ENCODE measurements at regions not wholly inside any gene's neighbourhood (a gene's known extent, or its start where the extent isn't known, plus 50 kb on each side); places are given as distances from the start of the nearest gene placed in this dataset.

DNA sequence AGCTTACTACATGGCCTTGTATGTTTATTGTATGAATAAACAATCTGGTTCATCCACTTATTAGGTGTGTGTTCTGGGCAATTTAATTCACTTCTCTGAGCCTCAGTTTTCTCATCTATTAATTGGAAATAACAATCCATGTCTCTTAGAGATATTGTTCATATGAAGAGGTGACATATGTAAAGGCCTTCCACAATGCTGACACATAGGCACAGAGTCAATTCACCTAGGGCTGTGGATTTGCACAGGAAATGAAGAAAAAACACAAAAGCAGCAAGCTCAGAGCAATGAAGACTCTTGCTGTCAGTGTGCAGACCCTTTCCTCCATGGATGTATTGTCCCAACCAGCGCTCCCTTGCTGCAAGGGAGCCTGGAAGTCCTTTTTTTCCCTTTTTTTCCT, 195.2 kb upstream of the CAMK1G start:
- Histone ChIP-seq H3K9me3 (no peaks in the 10 kb centered on the region), H3K4me3 (no peak overlapping the region), H3K36me3 (no peaks in the 10 kb centered on the region), H3K27me3 (no peaks in the 10 kb centered on the region), H3K27ac (no peak overlapping the region), H3K4me1 (no peaks in the 10 kb centered on the region)
- 78 to 100% methylated on average over 1 of the region's 1 CpG for WGBS, 2 donors (ENCODE audit: low coverage in 1 of 2)
- in situ Hi-C loops (cut with MboI; ENCODE audit: low pct_ligation_motif_present in 1 of 4, low pct_unique_long_range_greater_than_20kb in 1 of 4, low sequenced_read_pairs in 3 of 4) (no loop called here), intact Hi-C loops (cut with DNase I; ENCODE audit: low total_unique reads) (no loop called here)
- TF ChIP-seq EP300 (IDR thresholded peaks at IDR 0.05; ENCODE audit: low read depth) (no peak), POLR2A (IDR thresholded peaks at IDR 0.05) (no peak), POLR2AphosphoS5 (IDR thresholded peaks at IDR 0.05) (no peak)
- TF ChIP-seq, protein P1, sequence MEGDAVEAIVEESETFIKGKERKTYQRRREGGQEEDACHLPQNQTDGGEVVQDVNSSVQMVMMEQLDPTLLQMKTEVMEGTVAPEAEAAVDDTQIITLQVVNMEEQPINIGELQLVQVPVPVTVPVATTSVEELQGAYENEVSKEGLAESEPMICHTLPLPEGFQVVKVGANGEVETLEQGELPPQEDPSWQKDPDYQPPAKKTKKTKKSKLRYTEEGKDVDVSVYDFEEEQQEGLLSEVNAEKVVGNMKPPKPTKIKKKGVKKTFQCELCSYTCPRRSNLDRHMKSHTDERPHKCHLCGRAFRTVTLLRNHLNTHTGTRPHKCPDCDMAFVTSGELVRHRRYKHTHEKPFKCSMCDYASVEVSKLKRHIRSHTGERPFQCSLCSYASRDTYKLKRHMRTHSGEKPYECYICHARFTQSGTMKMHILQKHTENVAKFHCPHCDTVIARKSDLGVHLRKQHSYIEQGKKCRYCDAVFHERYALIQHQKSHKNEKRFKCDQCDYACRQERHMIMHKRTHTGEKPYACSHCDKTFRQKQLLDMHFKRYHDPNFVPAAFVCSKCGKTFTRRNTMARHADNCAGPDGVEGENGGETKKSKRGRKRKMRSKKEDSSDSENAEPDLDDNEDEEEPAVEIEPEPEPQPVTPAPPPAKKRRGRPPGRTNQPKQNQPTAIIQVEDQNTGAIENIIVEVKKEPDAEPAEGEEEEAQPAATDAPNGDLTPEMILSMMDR (IDR thresholded peaks at IDR 0.05): no peak
- DNase-seq: no peak

DNA sequence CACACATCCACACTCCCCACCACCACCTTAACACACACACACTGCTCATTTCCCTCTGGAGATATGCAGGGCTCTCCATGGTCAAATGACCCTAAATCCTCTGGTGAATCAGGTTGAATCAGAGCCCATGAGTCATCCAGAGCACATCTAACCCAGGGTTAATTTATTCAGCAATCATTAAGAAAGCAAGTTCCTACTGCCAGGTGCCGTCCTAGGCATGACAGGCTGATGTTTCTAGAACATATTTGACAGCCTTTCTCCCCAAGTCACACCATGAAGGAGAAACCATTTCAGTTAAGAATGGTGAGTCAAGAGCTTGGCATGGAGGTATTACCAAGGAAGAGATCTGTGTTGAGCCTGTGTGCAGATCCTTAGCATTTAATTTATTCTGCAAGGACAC, 194.3 kb upstream of the CAMK1G start:
- intact Hi-C loops (cut with DNase I; ENCODE audit: low total_unique reads): no loop called here
- Histone ChIP-seq H3K4me3 (no peak overlapping the region), H3K9me3 (no peaks in the 10 kb centered on the region), H3K27me3 (no peaks in the 10 kb centered on the region), H3K4me1 (no peaks in the 10 kb centered on the region), H3K36me3 (no peaks in the 10 kb centered on the region), H3K27ac (no peak overlapping the region)
- TF ChIP-seq EP300 (IDR thresholded peaks at IDR 0.05; ENCODE audit: low read depth) (no peak), POLR2A (IDR thresholded peaks at IDR 0.05) (no peak), POLR2AphosphoS5 (IDR thresholded peaks at IDR 0.05) (no peak)
- TF ChIP-seq, protein P1 (IDR thresholded peaks at IDR 0.05): no peak
- no peak for DNase-seq
- 69 to 86% methylated on average over 1 of the region's 1 CpG for WGBS, 2 donors (ENCODE audit: low coverage in 1 of 2)
- in situ Hi-C loops (cut with MboI; ENCODE audit: low pct_ligation_motif_present in 1 of 4, low pct_unique_long_range_greater_than_20kb in 1 of 4, low sequenced_read_pairs in 3 of 4): no loop called here

DNA sequence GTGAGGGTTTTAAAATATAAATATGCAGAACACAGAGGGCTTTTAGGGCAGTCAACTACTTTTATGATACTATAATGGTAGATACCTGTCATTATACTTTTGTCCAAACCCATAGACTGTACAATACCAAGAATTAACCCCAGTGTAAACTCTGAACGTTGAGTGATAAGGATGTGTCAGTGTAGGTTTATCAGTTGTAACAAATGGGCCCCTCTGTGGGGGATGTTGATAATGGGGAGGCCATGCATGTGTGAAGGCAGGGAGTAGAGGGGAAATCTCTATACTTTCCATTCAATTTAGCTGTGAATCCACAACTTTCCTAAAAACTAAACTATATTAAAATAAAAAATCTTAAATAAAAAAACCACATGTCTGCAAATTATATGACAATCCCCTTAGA, 193.5 kb upstream of the CAMK1G start:
- in situ Hi-C loops (cut with MboI; ENCODE audit: low pct_ligation_motif_present in 1 of 4, low pct_unique_long_range_greater_than_20kb in 1 of 4, low sequenced_read_pairs in 3 of 4) (no loop called here), intact Hi-C loops (cut with DNase I; ENCODE audit: low total_unique reads) (no loop called here)
- no peaks in the 10 kb centered on the region for H3K36me3 ChIP-seq
- H3K4me1 ChIP-seq: no peaks in the 10 kb centered on the region
- no peaks in the 10 kb centered on the region for H3K27me3 ChIP-seq
- TF ChIP-seq, protein P1 (IDR thresholded peaks at IDR 0.05): no peak
- TF ChIP-seq POLR2A (IDR thresholded peaks at IDR 0.05) (no peak), EP300 (IDR thresholded peaks at IDR 0.05; ENCODE audit: low read depth) (no peak), POLR2AphosphoS5 (IDR thresholded peaks at IDR 0.05) (no peak)
- DNase-seq: no peak
- WGBS, 2 donors (ENCODE audit: low coverage in 1 of 2): 40 to 60% methylated on average over 1 of the region's 1 CpG
- H3K4me3 ChIP-seq: no peak overlapping the region
- H3K9me3 ChIP-seq: no peaks in the 10 kb centered on the region
- no peak overlapping the region for H3K27ac ChIP-seq

DNA sequence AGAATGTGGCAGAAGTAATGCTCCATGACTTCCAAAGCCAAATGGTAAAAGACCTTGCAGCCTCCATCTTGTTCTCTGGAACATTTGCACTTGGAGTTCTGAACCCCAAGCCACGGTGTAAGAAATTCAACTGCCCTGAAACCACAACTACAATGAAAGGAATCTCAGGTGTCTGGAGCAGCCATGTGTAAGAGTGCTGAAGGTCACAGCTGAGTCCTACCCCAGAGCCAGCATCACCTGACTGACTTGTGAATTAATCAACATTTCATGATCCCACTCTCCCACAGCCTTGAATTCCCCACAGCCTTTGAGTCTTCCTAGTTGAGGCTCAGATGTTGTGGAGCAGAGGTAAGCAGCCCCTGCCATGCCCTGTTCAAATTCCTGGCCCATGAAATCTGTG, 192.8 kb upstream of the CAMK1G start:
- H3K9me3 ChIP-seq: no peaks in the 10 kb centered on the region
- H3K36me3 ChIP-seq: no peaks in the 10 kb centered on the region
- no peak overlapping the region for H3K4me3 ChIP-seq
- no peak for DNase-seq
- WGBS, 2 donors (ENCODE audit: low coverage in 1 of 2): 64% methylated on average over 1 of the region's 1 CpG; no CpG with 5 or more reads in 1 of the 2 donors
- no peaks in the 10 kb centered on the region for H3K27me3 ChIP-seq
- no peaks in the 10 kb centered on the region for H3K4me1 ChIP-seq
- in situ Hi-C loops (cut with MboI; ENCODE audit: low pct_ligation_motif_present in 1 of 4, low pct_unique_long_range_greater_than_20kb in 1 of 4, low sequenced_read_pairs in 3 of 4): no loop called here
- no peak overlapping the region for H3K27ac ChIP-seq
- intact Hi-C loops (cut with DNase I; ENCODE audit: low total_unique reads): no loop called here
- no peak for TF ChIP-seq POLR2AphosphoS5 (IDR thresholded peaks at IDR 0.05)
- no peak for TF ChIP-seq EP300 (IDR thresholded peaks at IDR 0.05; ENCODE audit: low read depth)
- TF ChIP-seq POLR2A (IDR thresholded peaks at IDR 0.05): no peak
- TF ChIP-seq, protein P1 (IDR thresholded peaks at IDR 0.05): no peak
